Peyer's patch (tissue), 4 donors: ENCODE measurements at regions not wholly inside any gene's neighbourhood (a gene's known extent, or its start where the extent isn't known, plus 50 kb on each side); places are given as distances from the start of the nearest gene placed in this dataset.

ENCODE experiments used
- CTCF ChIP-seq, 6 experiments: fragments of 450-650 bp in 4 of 6; fragments of 200-600 bp in 2 of 6; sonication (generic) in 1 of 6; IDR thresholded peaks; one replicate each; pipeline ENCODE4 v1.5.1; 2017 to 2019; ENCODE audit warnings: antibody characterized with exemption in 6 of 6, mild to moderate bottlenecking in 3 of 6, moderate library complexity in 1 of 6
- POLR2A ChIP-seq, 2 donors: fragments of 450-650 bp; IDR thresholded peaks; one replicate each; pipeline ENCODE4 v1.5.1; 2017; ENCODE audit warnings: antibody characterized with exemption in 2 of 2, mild to moderate bottlenecking in 2 of 2, moderate library complexity in 2 of 2

- no peak for TF ChIP-seq POLR2A (IDR thresholded peaks at IDR 0.05)
- TF ChIP-seq CTCF (IDR thresholded peaks at IDR 0.05), result no peak
These were observed 1840.7 kb upstream of the FLRT2 start for GRCh38 chr14:83689265-83689664.
